G401.6 (cell line): ENCODE measurements at regions not wholly inside any gene's neighbourhood (a gene's known extent, or its start where the extent isn't known, plus 50 kb on each side); places are given as distances from the start of the nearest gene placed in this dataset.

Experiments
- FAIRE-seq: peaks from 2 replicates; lab custom pipeline; 2012; peaks lifted over from hg19 to GRCh38; lab: Jason Lieb, UNC

GRCh38 chr2:7292154-7292691 lies 375.0 kb downstream of the RNF144A start:
- no peak for FAIRE-seq

- no peak for FAIRE-seq
These were observed 392.4 kb downstream of the RNF144A start for GRCh38 chr2:7309582-7309981.

- FAIRE-seq = no peak
These were observed 407.5 kb downstream of the RNF144A start for GRCh38 chr2:7324706-7325105.

GRCh38 chr2:7325186-7325585 lies 408.0 kb downstream of the RNF144A start:
- no peak for FAIRE-seq

- no peak for FAIRE-seq
These were observed 412.3 kb downstream of the RNF144A start for GRCh38 chr2:7329465-7329864.

- FAIRE-seq = no peak
These were observed 416.1 kb downstream of the RNF144A start for GRCh38 chr2:7333189-7333765.

GRCh38 chr2:7333960-7334493 lies 416.8 kb downstream of the RNF144A start:
- no peak for FAIRE-seq

- no peak for FAIRE-seq
These were observed 421.7 kb downstream of the RNF144A start for GRCh38 chr2:7338961-7339360.

- no peak for FAIRE-seq
These were observed 429.1 kb downstream of the RNF144A start for GRCh38 chr2:7346336-7346735.

- no peak for FAIRE-seq
These were observed 431.5 kb downstream of the RNF144A start for GRCh38 chr2:7348761-7349160.

- FAIRE-seq = no peak
These were observed 435.0 kb downstream of the RNF144A start for GRCh38 chr2:7352191-7352590.

- no peak for FAIRE-seq
These were observed 436.4 kb downstream of the RNF144A start for GRCh38 chr2:7353571-7353970.

- no peak for FAIRE-seq
These were observed 438.6 kb downstream of the RNF144A start for GRCh38 chr2:7355781-7356180.

GRCh38 chr2:7356909-7357584 lies 439.8 kb downstream of the RNF144A start:
- FAIRE-seq = no peak

- FAIRE-seq = no peak
These were observed 440.8 kb downstream of the RNF144A start for GRCh38 chr2:7357993-7358392.

GRCh38 chr2:7358865-7359447 lies 441.7 kb downstream of the RNF144A start:
- no peak for FAIRE-seq

GRCh38 chr2:7363906-7364305 lies 446.7 kb downstream of the RNF144A start:
- no peak for FAIRE-seq

GRCh38 chr2:7368211-7368610 lies 451.0 kb downstream of the RNF144A start:
- FAIRE-seq = no peak

GRCh38 chr2:7373156-7373555 lies 455.9 kb downstream of the RNF144A start:
- FAIRE-seq = no peak

- FAIRE-seq = no peak
These were observed 458.7 kb downstream of the RNF144A start for GRCh38 chr2:7375901-7376300.

- no peak for FAIRE-seq
These were observed 460.8 kb downstream of the RNF144A start for GRCh38 chr2:7377916-7378569.

GRCh38 chr2:7378591-7378990 lies 461.4 kb downstream of the RNF144A start:
- FAIRE-seq = no peak

GRCh38 chr2:7379799-7380198 lies 462.6 kb downstream of the RNF144A start:
- no peak for FAIRE-seq
